B cell (primary cell): ENCODE measurements at regions not wholly inside any gene's neighbourhood (a gene's known extent, or its start where the extent isn't known, plus 50 kb on each side); places are given as distances from the start of the nearest gene placed in this dataset.

Experiments used
- ATAC-seq: fragments of 200-7000 bp; cut with Tn5 transposase; one replicate; pipeline ENCODE4 v1.10.0; 2021; ENCODE audit warnings: low read depth, mild to moderate bottlenecking, moderate number of reproducible peaks, moderate library complexity
- CTCF ChIA-PET: fragments of 350-600 bp; sonication (Branson Sonifier 250); formaldehyde crosslinking; loops from one replicate; lab custom pipeline; 2021; ENCODE audit warnings: antibody characterized with exemption, inconsistent platforms; lab: Charles Lee
- POLR2A ChIA-PET: fragments of 350-600 bp; sonication (Branson Sonifier 250); formaldehyde crosslinking; loops from one replicate; lab custom pipeline; 2021; ENCODE audit warnings: antibody characterized with exemption; lab: Charles Lee
- DNase-seq: peaks from one replicate; pipeline ENCODE4 v3.0.0; 2013
- H2AFZ ChIP-seq: 2 replicates; pipeline ENCODE4 v1.6.1; 2012; ENCODE audit warnings: mild to moderate bottlenecking, low read depth, low read length; ENCODE audit not compliant: insufficient read depth, poor library complexity, severe bottlenecking
- H3K27ac ChIP-seq, 2 donors: 1 replicate in 1 of 2; 2 replicates in 1 of 2; pipeline ENCODE4 v1.5.1; 2012 to 2013; ENCODE audit warnings: low read length in 2 of 2, mild to moderate bottlenecking in 2 of 2, moderate library complexity in 1 of 2
- H3K27me3 ChIP-seq, 4 experiments: fragments of 200-600 bp in 1 of 4; sonication (generic) in 1 of 4; replicated peaks in 1 of 4; 1 replicate in 2 of 4; 2 replicates in 2 of 4; pipeline versions ENCODE4 v1.6.1 to v1.7.0; 2013 to 2016; ENCODE audit warnings: low read length in 3 of 4, mild to moderate bottlenecking in 2 of 4, mixed read lengths in 1 of 4, moderate library complexity in 1 of 4; ENCODE audit not compliant: insufficient read depth in 4 of 4, control insufficient read depth in 3 of 4; ENCODE audit errors: control extremely low read depth in 1 of 4
- H3K36me3 ChIP-seq, 2 experiments: replicated peaks in 1 of 2; 1 replicate in 1 of 2; 2 replicates in 1 of 2; pipeline versions ENCODE4 v1.6.1 to v1.7.1; 2013; ENCODE audit warnings: low read length in 1 of 2; ENCODE audit not compliant: insufficient read depth in 2 of 2, control insufficient read depth in 1 of 2; ENCODE audit errors: control extremely low read depth in 1 of 2, extremely low read depth in 1 of 2
- H3K4me1 ChIP-seq, 2 donors: fragments of 200-600 bp in 1 of 2; sonication (generic) in 1 of 2; 1 replicate in 1 of 2; 2 replicates in 1 of 2; pipeline versions ENCODE4 v1.5.1 to v1.6.1; 2013 to 2017; ENCODE audit warnings: low read length in 2 of 2; ENCODE audit not compliant: control insufficient read depth in 2 of 2, insufficient read depth in 2 of 2
- H3K4me2 ChIP-seq: replicated peaks from 2 replicates; pipeline ENCODE3; 2012; ENCODE audit warnings: mild to moderate bottlenecking, low read depth, low read length; ENCODE audit not compliant: poor library complexity, severe bottlenecking
- H3K4me3 ChIP-seq, 5 experiments: fragments of 200-600 bp in 1 of 5; sonication (generic) in 1 of 5; 1 replicate in 3 of 5; 2 replicates in 2 of 5; pipeline versions ENCODE4 v1.5.1 to v1.7.0; 2011 to 2016; ENCODE audit warnings: low read length in 4 of 5, mild to moderate bottlenecking in 4 of 5, low read depth in 2 of 5, control low read depth in 1 of 5, moderate library complexity in 1 of 5; ENCODE audit not compliant: insufficient read depth in 1 of 5; ENCODE audit errors: control extremely low read depth in 1 of 5, extremely low read depth in 1 of 5
- H3K79me2 ChIP-seq: fragments of 200-600 bp; sonication (generic); one replicate; pipeline ENCODE4 v1.6.0; 2016; ENCODE audit warnings: low read length; ENCODE audit not compliant: control insufficient read depth, insufficient read depth
- H3K9ac ChIP-seq: fragments of 200-600 bp; sonication (generic); 2 replicates; pipeline ENCODE4 v1.6.1; 2017; ENCODE audit warnings: mild to moderate bottlenecking, low read length, moderate library complexity
- H3K9me3 ChIP-seq, 3 donors: one replicate each; pipeline versions ENCODE4 v1.6.1 to v1.7.1; 2013; ENCODE audit warnings: low read length in 2 of 3; ENCODE audit not compliant: control insufficient read depth in 2 of 3, insufficient read depth in 1 of 3; ENCODE audit errors: control extremely low read depth in 1 of 3
- H4K20me1 ChIP-seq: 2 replicates; pipeline ENCODE4 v1.6.0; 2012; ENCODE audit warnings: mild to moderate bottlenecking, low read length; ENCODE audit not compliant: insufficient read depth, control insufficient read depth, poor library complexity, severe bottlenecking
- H3K27ac Mint-ChIP-seq: one replicate; pipeline ENCODE4 v1.8.0; 2021; ENCODE audit warnings: mixed read lengths
- H3K27me3 Mint-ChIP-seq: one replicate; pipeline ENCODE4 v1.8.0; 2021; ENCODE audit warnings: mixed read lengths
- H3K4me1 Mint-ChIP-seq: one replicate; pipeline ENCODE4 v1.8.0; 2021; ENCODE audit warnings: mixed read lengths
- H3K4me3 Mint-ChIP-seq: one replicate; pipeline ENCODE4 v1.8.0; 2021; ENCODE audit warnings: mixed read lengths
- H3K9me3 Mint-ChIP-seq: one replicate; pipeline ENCODE4 v1.8.0; 2022; ENCODE audit warnings: mixed read lengths; ENCODE audit not compliant: insufficient read depth
- EZH2 ChIP-seq: IDR thresholded peaks from 2 replicates; pipeline ENCODE4 v1.6.1; 2012; ENCODE audit warnings: borderline replicate concordance, low read depth, mild to moderate bottlenecking, moderate library complexity, low read length; ENCODE audit not compliant: insufficient read depth, poor library complexity, severe bottlenecking
- WGBS: methylation state at CpG from one replicate; pipeline ENCODE4 v1.1.5; 2013; ENCODE audit warnings: missing lambda C conversion rate; ENCODE audit not compliant: insufficient coverage; 5-methylcytosine and 5-hydroxymethylcytosine counted together
- intact Hi-C: fragments of 100-400 bp; cut with micrococcal nuclease; formaldehyde crosslinking; loops from one replicate; pipeline ENCODE4 v1.10.0; 2022
- TF ChIP-seq, protein P1 (sequence below): fragments of 200-600 bp; IDR thresholded peaks from one replicate; pipeline ENCODE4 v1.8.0; 2022; ENCODE audit warnings: antibody characterized with exemption, mild to moderate bottlenecking

DNA sequence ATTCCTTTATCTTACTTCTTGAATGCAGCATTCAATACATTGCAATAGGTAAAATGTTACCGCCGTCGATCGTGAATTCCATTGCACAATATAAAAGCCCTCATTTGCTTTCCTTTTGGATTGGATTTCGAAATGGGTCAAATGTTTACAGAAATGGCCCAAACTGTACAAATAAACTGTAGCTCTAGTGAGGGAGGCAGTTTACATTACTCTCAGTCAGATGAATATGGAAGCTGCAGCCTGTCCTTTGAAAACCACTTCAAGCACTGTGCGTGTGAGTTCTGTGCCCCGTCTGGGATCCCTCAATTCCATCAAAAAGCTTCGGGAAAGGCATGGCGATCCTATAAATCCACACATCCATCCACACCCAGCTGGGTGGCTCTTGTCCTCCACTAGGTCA, 258.6 kb upstream of the FOXF1 start:
- H3K79me2 ChIP-seq: no peaks in the 10 kb centered on the region
- no peak for ATAC-seq
- 87% methylated on average over 4 of the region's 9 CpGs for WGBS

DNA sequence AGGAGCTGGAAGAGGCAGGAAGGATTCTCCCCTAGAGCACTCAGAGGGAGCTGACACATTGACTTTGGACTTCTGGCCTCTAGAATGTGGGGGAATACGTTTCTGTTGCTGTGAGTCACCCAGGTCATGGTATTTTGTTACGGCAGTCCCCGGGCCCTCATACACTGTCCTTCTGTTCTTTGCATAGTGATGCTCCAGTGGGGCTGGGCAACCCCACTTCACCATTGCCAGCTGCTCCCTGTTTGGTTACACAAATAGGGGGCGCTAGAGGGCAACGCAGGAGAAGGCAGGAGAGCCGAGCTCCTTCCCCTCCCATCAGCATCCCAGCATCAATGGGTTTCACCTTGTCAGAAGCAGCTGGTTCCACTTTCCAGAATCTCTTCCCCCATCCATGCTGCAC, 257.7 kb upstream of the FOXF1 start:
- Histone ChIP-seq H4K20me1 (no peaks in the 10 kb centered on the region), H3K4me3 (no peak overlapping the region), H3K4me1 (no peaks in the 10 kb centered on the region), H3K79me2 (no peaks in the 10 kb centered on the region), H3K9me3 (peaks cover 0 to 21% (median 5%) of the 10 kb centered on the region in 3 donors), H3K9ac (no peak overlapping the region), H3K27me3 (peaks cover 0 to 7% (median 0%) of the 10 kb centered on the region in 4 experiments), H3K27ac (no peak overlapping the region), H3K4me2 (no peak overlapping the region), H2AFZ (no peak overlapping the region), H3K36me3 (no peaks in the 10 kb centered on the region)
- Mint-ChIP-seq H3K27ac (no peak overlapping the region), H3K27me3 (peaks cover 2% of the 10 kb centered on the region), H3K4me1 (no peaks in the 10 kb centered on the region), H3K9me3 (peaks cover 4% of the 10 kb centered on the region), H3K4me3 (no peak overlapping the region)
- CTCF ChIA-PET: interaction anchor here (0.6 to 0.9 kb wide), 2 partner anchors 36 to 179 kb away, joined by 4 to 5 read pairs; no protein-coding TSS in a partner anchor
- 40% methylated on average over 6 of the region's 6 CpGs for WGBS
- POLR2A ChIA-PET: no interaction called here
- no peak for DNase-seq
- TF ChIP-seq, protein P1, sequence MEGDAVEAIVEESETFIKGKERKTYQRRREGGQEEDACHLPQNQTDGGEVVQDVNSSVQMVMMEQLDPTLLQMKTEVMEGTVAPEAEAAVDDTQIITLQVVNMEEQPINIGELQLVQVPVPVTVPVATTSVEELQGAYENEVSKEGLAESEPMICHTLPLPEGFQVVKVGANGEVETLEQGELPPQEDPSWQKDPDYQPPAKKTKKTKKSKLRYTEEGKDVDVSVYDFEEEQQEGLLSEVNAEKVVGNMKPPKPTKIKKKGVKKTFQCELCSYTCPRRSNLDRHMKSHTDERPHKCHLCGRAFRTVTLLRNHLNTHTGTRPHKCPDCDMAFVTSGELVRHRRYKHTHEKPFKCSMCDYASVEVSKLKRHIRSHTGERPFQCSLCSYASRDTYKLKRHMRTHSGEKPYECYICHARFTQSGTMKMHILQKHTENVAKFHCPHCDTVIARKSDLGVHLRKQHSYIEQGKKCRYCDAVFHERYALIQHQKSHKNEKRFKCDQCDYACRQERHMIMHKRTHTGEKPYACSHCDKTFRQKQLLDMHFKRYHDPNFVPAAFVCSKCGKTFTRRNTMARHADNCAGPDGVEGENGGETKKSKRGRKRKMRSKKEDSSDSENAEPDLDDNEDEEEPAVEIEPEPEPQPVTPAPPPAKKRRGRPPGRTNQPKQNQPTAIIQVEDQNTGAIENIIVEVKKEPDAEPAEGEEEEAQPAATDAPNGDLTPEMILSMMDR: no peak
- no peak for TF ChIP-seq EZH2
- ATAC-seq: no peak
- intact Hi-C loops: no loop called here

More for the DNA sequence above, 258.6 kb upstream of the FOXF1 start:
- DNase-seq: no peak
- intact Hi-C loops: no loop called here
- ChIA-PET POLR2A (no interaction called here), CTCF (no interaction called here)
- H3K27me3 Mint-ChIP-seq: no peaks in the 10 kb centered on the region
- Histone ChIP-seq H3K4me3 (no peak overlapping the region), H3K9ac (no peak overlapping the region), H3K36me3 (no peaks in the 10 kb centered on the region), H3K9me3 (peaks cover 0 to 21% (median 5%) of the 10 kb centered on the region in 3 donors), H4K20me1 (no peaks in the 10 kb centered on the region), H3K27me3 (peaks cover 0 to under 1% (median 0%) of the 10 kb centered on the region in 4 experiments), H3K27ac (no peak overlapping the region), H3K4me2 (no peak overlapping the region), H2AFZ (no peak overlapping the region), H3K4me1 (no peaks in the 10 kb centered on the region)
- TF ChIP-seq, protein P1: no peak
- TF ChIP-seq EZH2: no peak
- peaks cover 4% of the 10 kb centered on the region for H3K9me3 Mint-ChIP-seq
- no peak overlapping the region for H3K4me3 Mint-ChIP-seq
- H3K4me1 Mint-ChIP-seq: no peaks in the 10 kb centered on the region
- H3K27ac Mint-ChIP-seq: no peak overlapping the region
